Kasumi-1 (cell line): ENCODE measurements at regions not wholly inside any gene's neighbourhood (a gene's known extent, or its start where the extent isn't known, plus 50 kb on each side); places are given as distances from the start of the nearest gene placed in this dataset.
"Not testable (repeated sequence)": the region's sequence is repeated elsewhere in the genome, so short reads cannot be mapped to it uniquely, and the experiment has no call there.

Experiments used
- DNase-seq, 2 experiments: peaks; one replicate each; lab custom pipeline; 2025; lab: John Stamatoyannopoulos, UW

DNA sequence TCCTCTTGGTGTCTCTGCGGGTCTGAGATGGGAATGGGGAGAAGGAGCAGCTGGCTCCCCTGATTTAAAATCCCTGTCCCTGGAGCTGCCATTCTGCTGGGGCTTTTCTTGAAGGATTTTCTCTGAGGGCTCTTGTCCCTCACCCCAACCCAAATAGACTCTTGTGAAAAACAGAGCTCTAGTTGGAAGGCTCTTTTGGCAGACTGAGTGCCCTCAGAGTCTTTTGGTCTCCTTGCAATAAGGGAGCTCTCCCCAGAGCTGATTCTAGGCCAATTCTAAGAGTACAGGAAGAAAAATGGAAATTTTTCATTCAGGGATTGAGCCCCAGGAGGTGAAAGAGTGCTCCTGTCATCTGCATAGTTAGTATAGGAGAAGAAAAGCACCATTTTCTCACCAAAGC lies 238.3 kb downstream of the COG6 start:
- no peak for DNase-seq

DNA sequence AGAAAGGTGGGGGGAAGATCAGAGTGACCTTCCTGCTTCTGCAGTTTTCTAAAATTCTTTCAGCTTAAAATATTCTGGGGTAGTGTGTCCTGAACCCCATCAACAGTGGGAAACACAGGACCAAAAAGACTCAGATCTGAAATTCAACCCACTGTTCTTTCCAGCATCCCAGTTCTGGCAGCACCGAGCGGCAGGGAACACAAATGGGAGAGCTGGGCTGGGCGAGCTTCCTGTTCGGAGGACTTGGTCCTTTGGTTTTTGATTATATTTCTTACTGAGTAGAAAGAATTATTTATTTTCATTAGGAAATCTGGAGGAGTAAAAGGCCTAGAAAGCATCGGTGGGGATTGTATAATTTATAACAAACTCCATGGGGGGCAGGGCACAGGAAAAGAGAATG lies 239.1 kb downstream of the COG6 start:
- no peak for DNase-seq

DNA sequence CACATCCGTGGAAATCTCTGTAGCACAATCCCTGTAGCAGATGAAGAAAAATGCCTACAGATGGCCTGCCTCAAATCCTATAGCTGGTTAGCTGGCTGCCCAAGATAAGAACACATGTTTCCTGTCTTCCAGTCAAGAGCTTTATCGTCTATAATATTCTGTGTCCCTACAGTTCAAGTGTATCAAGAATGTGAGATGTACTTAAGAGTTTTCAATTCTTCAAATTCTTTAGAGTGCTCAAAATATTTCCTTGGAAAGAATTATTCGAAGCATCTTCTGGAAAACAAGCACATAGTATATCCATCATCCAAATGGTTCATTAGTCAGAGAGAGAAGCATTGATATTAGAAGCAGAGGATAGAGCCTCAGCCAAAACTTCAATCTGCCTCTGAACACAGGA lies 239.8 kb downstream of the COG6 start:
- DNase-seq: peak in 1 of 2 experiments; percentile 9

DNA sequence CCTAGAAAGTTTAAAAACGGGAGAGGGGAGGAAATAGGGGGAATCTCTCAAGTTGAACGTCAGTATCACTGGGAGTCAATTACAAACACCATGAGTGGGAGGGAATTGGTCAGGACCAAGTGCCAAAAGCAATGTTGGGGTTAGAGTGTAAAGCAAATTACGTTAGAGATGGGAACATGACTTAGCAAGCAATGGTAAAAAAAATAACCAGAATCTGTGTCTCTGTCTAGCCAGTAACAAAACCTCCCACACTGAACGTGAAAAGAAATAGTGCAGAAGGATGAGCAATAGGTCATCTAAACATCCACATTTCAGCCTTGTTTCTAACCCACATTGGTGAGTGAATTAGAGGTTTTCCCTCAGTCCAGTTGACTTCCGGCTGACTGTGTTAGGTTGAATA lies 242.2 kb downstream of the COG6 start:
- DNase-seq: no peak

- DNase-seq: no peak
These were observed 244.8 kb downstream of the COG6 start for GRCh38 chr13:39900106-39900750.

- DNase-seq: no peak
These were observed 249.5 kb downstream of the COG6 start for GRCh38 chr13:39904959-39905358.

DNA sequence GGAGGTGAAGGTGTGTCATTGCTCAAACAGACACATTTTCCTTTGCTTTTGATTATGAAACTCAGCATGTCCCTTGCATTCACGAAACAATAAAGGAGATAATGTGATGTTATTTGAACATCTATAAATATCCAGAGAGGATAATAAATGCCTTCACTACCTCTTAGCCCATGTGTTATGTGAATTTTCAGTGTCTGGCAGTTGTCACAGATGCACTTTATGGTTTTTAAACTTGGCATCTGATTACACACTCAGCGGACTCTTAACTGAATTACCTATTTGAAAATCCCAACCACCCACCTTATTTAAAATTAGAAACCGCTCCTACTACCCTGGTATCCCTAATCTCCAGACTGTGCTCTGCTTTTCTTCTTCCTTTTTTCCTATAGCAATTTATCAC lies 254.2 kb downstream of the COG6 start:
- DNase-seq: no peak

GRCh38 chr13:39910041-39910440 lies 254.6 kb downstream of the COG6 start:
- DNase-seq: no peak

- no peak for DNase-seq
These were observed 255.4 kb downstream of the COG6 start for GRCh38 chr13:39910833-39911232.

- no peak for DNase-seq
These were observed 257.9 kb downstream of the COG6 start for GRCh38 chr13:39913339-39913738.

DNA sequence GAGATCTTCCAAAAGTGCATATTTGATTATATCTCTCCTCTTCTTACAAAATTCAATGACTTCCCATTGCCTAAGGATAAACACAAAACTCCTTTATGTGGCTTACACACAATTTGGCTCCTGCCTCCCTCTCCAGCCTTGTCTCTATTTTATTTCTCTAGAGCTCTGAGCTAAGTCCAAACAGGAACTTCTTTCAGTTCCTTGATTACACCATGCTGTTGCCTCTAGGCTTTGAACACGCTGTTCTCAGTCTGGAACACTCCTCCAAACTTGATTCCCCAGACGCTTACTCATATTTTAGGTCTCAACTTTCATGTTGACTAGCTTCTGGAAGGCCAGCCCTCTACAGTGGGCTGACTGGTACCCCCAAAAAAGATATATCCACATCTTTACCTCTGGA lies 258.5 kb downstream of the COG6 start:
- DNase-seq: no peak

- DNase-seq: no peak
These were observed 260.0 kb downstream of the COG6 start for GRCh38 chr13:39915418-39915817.

DNA sequence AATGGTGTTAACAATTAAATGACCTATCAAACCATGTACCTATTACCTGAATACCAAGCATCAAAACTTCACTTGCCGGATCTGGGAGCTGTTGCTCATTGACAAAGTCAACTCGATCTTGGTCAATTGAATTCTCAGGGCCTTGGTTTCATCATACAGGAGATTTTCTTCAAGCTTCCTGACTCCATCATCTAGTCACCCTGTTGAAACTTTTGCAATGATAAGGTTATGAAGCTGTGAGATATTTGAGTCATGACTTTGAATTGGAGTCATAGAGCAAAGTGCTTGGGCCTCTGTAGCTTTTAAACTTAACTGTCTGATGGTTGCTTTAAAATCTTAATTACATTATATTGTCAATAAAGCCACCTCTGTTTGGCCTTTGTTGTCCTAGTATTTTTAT lies 260.9 kb downstream of the COG6 start:
- DNase-seq: no peak

DNA sequence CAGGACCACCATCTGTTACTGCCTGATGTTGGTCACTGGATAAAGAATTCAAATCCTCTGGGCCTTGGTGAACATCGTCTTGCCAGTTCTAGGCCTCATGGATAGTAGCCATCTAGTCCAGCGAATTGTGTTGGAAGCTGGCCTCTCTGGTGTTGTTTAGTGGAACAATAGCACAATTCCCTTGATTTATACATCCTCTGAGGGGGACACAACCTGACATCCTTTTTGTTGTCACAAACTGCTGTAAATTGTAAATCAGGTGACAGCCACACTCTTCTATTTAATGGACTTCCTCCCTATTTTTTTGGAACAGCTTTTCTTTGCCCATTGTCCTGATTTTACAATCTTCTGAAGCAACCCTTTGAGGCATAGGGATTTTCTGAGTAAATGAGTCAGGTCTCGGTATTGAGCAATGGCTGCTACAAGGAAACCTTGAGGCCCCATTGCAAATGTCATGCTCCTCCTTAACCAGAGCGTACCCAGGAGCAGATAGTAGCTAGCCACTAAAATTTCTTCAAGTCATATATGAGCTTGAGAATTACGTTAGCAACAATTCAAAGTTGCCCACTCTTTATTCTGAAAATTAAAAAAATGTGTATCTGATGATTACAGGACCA lies 263.3 kb downstream of the COG6 start:
- no peak for DNase-seq

DNA sequence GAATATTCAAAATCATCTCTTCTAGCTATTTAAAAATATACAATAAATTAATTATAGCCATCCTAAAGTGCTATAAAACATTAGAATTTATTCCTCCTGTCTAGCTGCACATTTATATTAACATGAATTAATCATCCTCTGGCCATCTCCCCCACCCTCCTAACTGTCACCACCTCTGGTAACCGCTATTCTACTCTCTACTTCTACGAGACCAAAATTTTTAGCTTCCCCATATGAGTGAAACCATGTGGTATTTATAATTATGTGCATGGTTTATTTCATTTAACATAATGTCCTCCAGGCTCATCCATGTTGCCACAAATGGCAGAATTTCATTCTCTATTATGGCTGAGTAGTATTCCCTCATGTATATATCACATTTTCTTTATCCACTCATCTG lies 265.2 kb downstream of the COG6 start:
- no peak for DNase-seq

DNA sequence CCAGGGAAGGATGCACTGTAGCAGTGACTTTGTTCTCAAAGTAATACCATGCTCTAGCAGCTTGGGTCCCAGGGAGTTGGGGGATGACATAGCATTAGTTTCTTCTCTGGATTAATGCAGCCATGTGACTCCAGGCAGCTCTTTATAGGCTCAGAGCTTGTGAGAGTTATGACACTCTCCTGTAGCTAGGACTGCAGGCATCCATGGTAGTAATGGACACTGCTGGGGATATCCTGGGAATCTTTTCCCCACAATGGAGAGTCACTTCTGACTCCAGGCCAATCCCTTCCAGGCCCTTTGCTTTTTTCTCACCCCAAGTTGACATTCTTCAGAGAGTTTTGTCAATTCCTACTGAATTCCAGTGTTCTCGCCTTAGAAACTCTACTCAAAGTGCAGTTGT lies 270.9 kb downstream of the COG6 start:
- no peak for DNase-seq

DNA sequence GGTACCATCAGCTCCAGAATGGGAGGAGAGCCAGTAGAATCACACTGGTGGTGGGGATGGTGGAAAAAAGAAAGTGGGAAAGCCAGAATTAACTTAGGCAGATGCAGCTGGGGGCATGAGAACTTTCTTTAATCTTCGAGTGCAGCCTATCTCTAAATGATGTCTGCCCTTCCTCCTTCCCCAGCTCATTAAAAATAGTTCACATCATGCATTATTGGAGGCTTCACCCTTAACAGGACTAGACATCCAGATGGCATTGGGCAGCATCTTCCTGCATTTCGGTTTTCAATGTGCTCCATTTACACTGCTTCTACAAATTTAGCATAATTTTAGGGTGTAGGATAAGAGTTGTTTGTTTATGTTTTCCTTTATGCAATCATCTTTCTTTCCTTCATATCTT lies 272.8 kb downstream of the COG6 start:
- no peak for DNase-seq

GRCh38 chr13:39929583-39929982 lies 274.1 kb downstream of the COG6 start:
- no peak for DNase-seq

- DNase-seq: no peak
These were observed 274.6 kb downstream of the COG6 start for GRCh38 chr13:39930060-39930459.

- no peak for DNase-seq
These were observed 275.3 kb downstream of the COG6 start for GRCh38 chr13:39930544-39931444.

- DNase-seq: no peak
These were observed 276.0 kb downstream of the COG6 start for GRCh38 chr13:39931505-39931904.

- not testable (repeated sequence) for DNase-seq
These were observed 277.1 kb downstream of the COG6 start for GRCh38 chr13:39932514-39932913.

DNA sequence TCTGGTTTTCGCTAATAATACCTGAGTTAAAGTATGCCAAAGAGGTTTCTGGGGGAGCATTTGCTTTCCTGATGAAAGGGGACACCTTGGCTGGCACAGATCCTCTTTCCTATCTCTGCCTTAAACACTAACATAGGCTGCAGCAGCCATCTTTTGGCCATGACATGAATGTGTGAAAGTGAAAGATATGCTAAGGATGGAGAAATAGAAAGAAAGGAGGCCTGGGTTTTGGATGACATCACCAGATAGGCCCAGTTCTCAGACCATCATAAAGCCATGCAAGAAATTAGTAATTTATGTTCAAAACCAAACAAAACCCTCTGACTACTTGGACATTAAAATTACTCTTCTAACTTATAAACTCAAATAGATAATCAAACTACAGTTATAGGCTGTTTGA lies 279.7 kb downstream of the COG6 start:
- DNase-seq: no peak
